ENCODE measurements at regions not wholly inside any gene's neighbourhood (a gene's known extent, or its start where the extent isn't known, plus 50 kb on each side); places are given as distances from the start of the nearest gene placed in this dataset.

- TF ChIP-seq GMEB2 (CRISPR knock-in tag; IDR thresholded peaks at IDR 0.05; ENCODE audit: low read depth) = no peak
- no peak for TF ChIP-seq REST (IDR thresholded peaks at IDR 0.05; ENCODE audit: borderline replicate concordance in 1 of 2, low read depth in 1 of 2, low read length in 2 of 2)
- TF ChIP-seq ZNF274 (CRISPR knock-in tag; IDR thresholded peaks at IDR 0.05) = no peak
- no peak for TF ChIP-seq TCF7 (IDR thresholded peaks at IDR 0.05; ENCODE audit: low read depth)
- TF ChIP-seq PHF5A (CRISPR knock-in tag; IDR thresholded peaks at IDR 0.05; ENCODE audit: low read depth, unreplicated experiment) = no peak
- TF ChIP-seq RFX5 (IDR thresholded peaks at IDR 0.05; ENCODE audit: low read depth, low read length) = no peak
- TF ChIP-seq CTCF (CRISPR knock-in tag; IDR thresholded peaks at IDR 0.05) = peak; percentile 64
- TF ChIP-seq ZFX (CRISPR knock-in tag; IDR thresholded peaks at IDR 0.05; ENCODE audit: low read depth) = peak; percentile 60; the same call in 1 of the 2 replicates
- no peak for TF ChIP-seq BCL6 (CRISPR knock-in tag; IDR thresholded peaks at IDR 0.05)
- peak; percentile 81 for TF ChIP-seq TGIF2 (CRISPR knock-in tag; IDR thresholded peaks at IDR 0.05)
- no peak for TF ChIP-seq POLR2AphosphoS5 (IDR thresholded peaks at IDR 0.05; ENCODE audit: low read depth, low read length)
- no peak for TF ChIP-seq ZNF552 (CRISPR knock-in tag; IDR thresholded peaks at IDR 0.05; ENCODE audit: borderline replicate concordance)
- peak; percentile 100 for TF ChIP-seq RBAK (CRISPR knock-in tag; IDR thresholded peaks at IDR 0.05)
- TF ChIP-seq KAT8 (CRISPR knock-in tag; IDR thresholded peaks at IDR 0.05) = peak; percentile 33; the same call in 1 of the 2 replicates
Observed at GRCh38 chr12:116406529-116406928, 129.0 kb upstream of the MED13L start.
